NCI-H2196 treated with DMSO at 0.1 percent for 48 hours (cell line): ENCODE measurements at regions not wholly inside any gene's neighbourhood (a gene's known extent, or its start where the extent isn't known, plus 50 kb on each side); places are given as distances from the start of the nearest gene placed in this dataset.
"Not testable (repeated sequence)": the region's sequence is repeated elsewhere in the genome, so short reads cannot be mapped to it uniquely, and the experiment has no call there.

Source experiments
- DNase-seq: peaks from one replicate; lab custom pipeline; 2025; ENCODE audit not compliant: unreplicated experiment; lab: John Stamatoyannopoulos, UW

- no peak for DNase-seq
Measured at GRCh38 chr1:200496937-200497336, 87.1 kb upstream of the ZNF281 start.

DNA sequence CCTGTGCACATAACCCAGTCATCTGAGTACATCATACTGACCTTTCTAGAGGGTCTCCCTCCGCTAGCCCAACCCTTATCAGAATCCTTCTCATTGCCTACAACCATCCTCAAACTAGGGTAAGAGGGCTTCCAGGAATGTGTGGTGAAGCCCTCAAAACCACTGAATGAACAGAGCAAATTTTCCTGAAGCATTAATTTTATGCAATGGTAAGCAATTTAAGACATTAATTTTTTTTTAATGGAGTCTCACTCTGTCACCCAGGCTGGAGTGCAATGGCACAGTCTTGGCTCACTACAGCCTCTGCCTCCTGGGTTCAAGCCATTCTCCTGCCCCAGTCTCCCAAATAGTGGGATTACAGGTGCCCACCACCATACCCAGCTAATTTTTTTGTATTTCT lies 86.1 kb upstream of the ZNF281 start:
- DNase-seq = no peak

- DNase-seq = no peak
Measured at GRCh38 chr1:200493344-200493743, 83.5 kb upstream of the ZNF281 start.

- DNase-seq = no peak
Measured at GRCh38 chr1:200491103-200491502, 81.3 kb upstream of the ZNF281 start.

GRCh38 chr1:200490183-200490582 lies 80.3 kb upstream of the ZNF281 start:
- no peak for DNase-seq

DNA sequence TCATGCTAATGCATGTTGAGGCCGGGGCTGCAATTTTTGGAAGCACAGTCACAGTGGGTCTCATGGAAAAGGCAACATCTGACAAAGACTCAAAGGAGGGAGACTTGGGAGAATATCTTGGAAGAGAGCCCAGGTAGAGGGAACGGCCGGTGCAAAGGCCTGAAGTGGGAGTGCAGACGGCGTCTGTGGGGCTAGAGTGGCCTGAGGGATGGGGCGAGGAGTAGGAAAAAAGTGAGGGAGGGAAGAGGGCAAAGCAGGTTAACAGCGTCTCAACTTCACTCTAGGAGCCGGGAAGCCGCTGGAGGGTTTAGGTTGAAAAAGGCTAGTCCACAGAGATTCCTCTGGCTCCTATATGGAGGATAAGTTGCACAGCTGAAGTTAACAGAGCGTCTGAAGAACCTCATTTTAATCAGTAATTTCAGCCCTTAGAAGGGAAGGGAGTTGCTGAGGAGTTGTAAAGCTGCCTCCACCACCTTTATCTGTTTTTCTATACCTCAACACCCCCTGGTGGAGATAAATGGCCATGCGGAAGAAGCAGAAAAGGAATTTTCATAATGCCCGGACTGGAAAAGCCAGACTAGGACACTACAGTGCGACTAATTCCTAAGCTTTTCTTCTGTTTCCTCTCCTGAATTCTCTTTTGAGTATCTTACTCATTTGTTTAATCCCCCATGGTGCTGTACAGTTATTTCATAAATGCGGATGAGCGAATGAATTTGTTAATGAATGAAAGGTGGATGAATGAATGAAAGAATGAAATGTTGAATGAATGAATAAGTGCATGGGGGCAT lies 78.7 kb upstream of the ZNF281 start:
- DNase-seq = peak; percentile 58

DNA sequence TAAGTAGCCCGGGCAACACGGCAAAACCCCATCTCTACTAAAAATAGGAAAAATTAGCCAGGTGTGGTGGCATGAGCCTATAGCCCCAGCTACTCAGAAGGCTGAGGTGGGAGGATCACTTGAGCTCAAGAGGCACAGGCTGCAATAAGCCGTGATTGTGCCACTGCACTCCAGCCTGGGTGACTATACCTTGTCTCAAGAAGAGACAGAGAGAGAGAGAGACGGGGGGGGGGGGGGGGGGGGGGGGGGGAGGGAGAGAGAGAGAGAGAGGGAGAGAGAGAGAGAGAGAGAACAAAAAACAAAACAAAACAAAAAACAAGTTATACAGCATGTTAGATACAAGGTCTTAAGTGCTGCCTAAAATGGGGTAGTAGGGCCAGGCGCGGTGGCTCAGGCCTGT lies 77.8 kb upstream of the ZNF281 start:
- DNase-seq = no peak

GRCh38 chr1:200486634-200487033 lies 76.8 kb upstream of the ZNF281 start:
- no peak for DNase-seq

GRCh38 chr1:200484438-200484946 lies 74.7 kb upstream of the ZNF281 start:
- DNase-seq = not testable (repeated sequence)

DNA sequence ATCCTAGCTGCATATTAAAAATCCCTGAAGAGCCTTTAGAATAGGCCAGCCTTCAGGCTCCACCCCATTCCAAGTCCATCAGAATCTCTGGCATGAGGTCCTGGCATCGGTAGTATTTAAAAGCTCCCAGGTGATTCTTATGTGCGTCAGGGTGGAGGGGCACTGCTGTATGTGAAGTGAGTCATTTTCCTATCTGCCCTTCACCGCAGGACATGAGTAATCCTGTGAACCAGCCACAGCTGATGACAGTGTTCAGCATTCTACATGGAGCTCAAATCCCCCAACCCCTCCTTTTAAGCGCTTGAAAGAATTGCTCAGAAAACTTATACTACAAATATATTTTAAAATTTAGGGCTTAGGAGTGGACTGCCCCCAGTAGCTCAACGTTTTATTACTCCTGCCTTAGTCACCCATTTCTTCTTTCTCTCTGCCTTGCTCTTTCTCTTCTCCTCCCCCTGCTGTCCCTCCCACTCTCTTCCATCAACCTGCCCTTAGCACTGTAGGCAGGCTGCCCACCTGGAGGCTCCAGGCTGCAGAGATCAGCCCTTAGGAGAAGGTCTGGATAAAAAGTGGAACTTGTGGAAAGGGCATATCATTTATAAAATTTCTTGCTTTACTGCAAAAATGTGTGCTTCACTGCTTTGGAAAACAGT lies 73.8 kb upstream of the ZNF281 start:
- DNase-seq = no peak

GRCh38 chr1:200480964-200481363 lies 71.1 kb upstream of the ZNF281 start:
- no peak for DNase-seq

GRCh38 chr1:200479816-200480215 lies 70.0 kb upstream of the ZNF281 start:
- DNase-seq = no peak

DNA sequence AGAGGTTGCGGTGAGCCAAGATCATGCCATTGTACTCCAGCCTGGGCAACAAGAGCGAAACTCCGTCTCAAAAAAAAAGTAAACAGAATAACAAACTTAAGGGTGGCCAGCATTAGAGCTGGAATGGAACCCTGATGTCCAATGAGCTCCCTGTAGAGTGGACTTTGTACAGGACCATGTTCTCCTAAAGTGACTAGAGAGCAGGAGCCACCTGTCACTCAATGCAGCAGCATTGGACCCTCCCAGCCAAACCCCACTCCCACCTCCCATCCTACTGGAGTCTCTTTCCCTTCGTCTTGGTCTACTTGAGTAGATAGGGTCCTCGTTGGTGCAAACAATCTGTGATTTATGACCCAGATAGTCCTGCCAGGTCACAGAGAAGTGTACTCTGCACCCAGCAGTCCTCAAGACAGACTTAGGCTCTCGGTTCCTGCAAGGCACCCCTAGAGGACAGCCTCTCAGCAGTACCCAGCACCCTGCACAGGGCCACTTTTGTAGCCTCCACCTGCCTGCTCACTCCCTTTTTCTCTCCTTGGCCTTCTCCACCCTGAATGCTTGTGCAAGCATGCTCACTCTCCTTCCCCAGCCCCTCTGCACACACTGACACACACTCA lies 69.2 kb upstream of the ZNF281 start:
- DNase-seq = no peak

GRCh38 chr1:200478239-200478623 lies 68.4 kb upstream of the ZNF281 start:
- no peak for DNase-seq

- DNase-seq = no peak
Measured at GRCh38 chr1:200474633-200475032, 64.8 kb upstream of the ZNF281 start.

GRCh38 chr1:200473698-200474371 lies 64.0 kb upstream of the ZNF281 start:
- no peak for DNase-seq

DNA sequence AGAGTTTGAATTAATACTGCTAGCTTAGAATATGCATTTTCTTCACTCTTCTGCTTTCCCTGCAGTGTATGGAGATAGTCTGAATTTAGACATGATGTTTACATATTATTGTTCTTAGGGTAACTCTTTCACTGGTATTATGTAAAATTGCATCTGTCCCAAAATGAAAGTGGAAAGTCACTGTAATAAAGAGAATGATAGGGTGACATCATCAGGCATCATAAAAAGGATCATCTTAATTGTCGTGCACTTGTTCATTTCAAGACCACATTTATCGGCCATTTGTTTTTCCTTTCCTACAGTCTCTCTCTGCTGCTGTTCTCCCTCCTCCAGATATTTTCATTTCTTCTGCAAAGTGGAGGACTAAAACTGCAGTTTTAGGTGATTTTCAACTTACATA lies 61.9 kb upstream of the ZNF281 start:
- DNase-seq = no peak

- no peak for DNase-seq
Measured at GRCh38 chr1:200468264-200469001, 58.6 kb upstream of the ZNF281 start.

- DNase-seq = no peak
Measured at GRCh38 chr1:200464784-200465400, 55.1 kb upstream of the ZNF281 start.
